H1 (cell line): ENCODE measurements at regions not wholly inside any gene's neighbourhood (a gene's known extent, or its start where the extent isn't known, plus 50 kb on each side); places are given as distances from the start of the nearest gene placed in this dataset.
A peak's percentile ranks its signal among the peaks of the same experiment; 100 is the strongest.

Source experiments
- CTCF ChIA-PET: fragments of 300-600 bp; sonication (Branson Sonifier 250); formaldehyde crosslinking; loops from one replicate; lab custom pipeline; 2021; ENCODE audit not compliant: partially characterized antibody; lab: Charles Lee
- POLR2A ChIA-PET: fragments of 300-600 bp; sonication (Branson Sonifier 250); formaldehyde crosslinking; loops from one replicate; lab custom pipeline; 2021; ENCODE audit warnings: inconsistent platforms; ENCODE audit not compliant: partially characterized antibody; lab: Charles Lee
- DNase-seq, 2 experiments: peaks; one replicate each; pipeline versions ENCODE4 v3.0.0 to v3.0.0-alpha.2; 2010 to 2022; ENCODE audit warnings: low spot score in 2 of 2, low read depth in 1 of 2, mixed read lengths in 1 of 2
- FAIRE-seq: peaks from 2 replicates; lab custom pipeline; 2011; peaks lifted over from hg19 to GRCh38; lab: Jason Lieb, UNC
- H2AFZ ChIP-seq: 2 replicates; pipeline ENCODE4 v1.8.1; 2012; ENCODE audit warnings: low read length, inconsistent platforms
- H2AK5ac ChIP-seq: 2 replicates; pipeline ENCODE4 v1.6.1; 2013; ENCODE audit warnings: low read depth, low read length
- H2BK120ac ChIP-seq: replicated peaks from 2 replicates; pipeline ENCODE3; 2013; ENCODE audit warnings: low read depth, low read length, inconsistent platforms
- H2BK12ac ChIP-seq: 2 replicates; pipeline ENCODE4 v1.6.1; 2013; ENCODE audit warnings: low read depth, low read length
- H2BK15ac ChIP-seq: 2 replicates; pipeline ENCODE4 v1.6.1; 2013; ENCODE audit warnings: low read length
- H2BK20ac ChIP-seq: 2 replicates; pipeline ENCODE4 v1.6.1; 2013; ENCODE audit warnings: low read length
- H2BK5ac ChIP-seq: 2 replicates; pipeline ENCODE4 v1.6.1; 2013; ENCODE audit warnings: low read depth, low read length
- H3K14ac ChIP-seq: 2 replicates; pipeline ENCODE4 v1.6.1; 2013; ENCODE audit warnings: inconsistent platforms; ENCODE audit not compliant: insufficient read length
- H3K18ac ChIP-seq: 2 replicates; pipeline ENCODE4 v1.6.1; 2013; ENCODE audit warnings: low read length; ENCODE audit errors: extremely low read depth
- H3K23ac ChIP-seq: 2 replicates; pipeline ENCODE4 v1.6.1; 2013; ENCODE audit warnings: inconsistent platforms; ENCODE audit not compliant: insufficient read length
- H3K23me2 ChIP-seq: 2 replicates; pipeline ENCODE4 v1.6.1; 2013; ENCODE audit warnings: low read depth, low read length
- H3K27ac ChIP-seq: 2 replicates; pipeline ENCODE4 v1.6.1; 2011; ENCODE audit warnings: low read depth, low read length, inconsistent platforms
- H3K27me3 ChIP-seq, 4 experiments: replicated peaks in 1 of 4; 1 replicate in 1 of 4; 2 replicates in 3 of 4; pipeline versions ENCODE4 v1.6.1 to v1.8.1; 2011 to 2013; ENCODE audit warnings: low read length in 3 of 4, mild to moderate bottlenecking in 3 of 4, inconsistent platforms in 2 of 4, mixed read lengths in 2 of 4, moderate library complexity in 1 of 4; ENCODE audit not compliant: control insufficient read depth in 3 of 4, insufficient read depth in 3 of 4; ENCODE audit errors: extremely low read depth in 1 of 4
- H3K36me3 ChIP-seq, 4 experiments: 2 replicates each; pipeline versions ENCODE4 v1.6.1 to v1.8.1; 2011 to 2013; ENCODE audit warnings: mild to moderate bottlenecking in 4 of 4, low read length in 3 of 4, moderate library complexity in 2 of 4, control low read depth in 1 of 4, inconsistent platforms in 1 of 4; ENCODE audit not compliant: insufficient read depth in 4 of 4, control insufficient read depth in 2 of 4
- H3K4ac ChIP-seq: replicated peaks from 2 replicates; pipeline ENCODE3; 2013; ENCODE audit warnings: low read length, low read depth, mixed read lengths, inconsistent platforms; ENCODE audit not compliant: insufficient read length
- H3K4me1 ChIP-seq, 4 experiments: replicated peaks in 1 of 4; 1 replicate in 1 of 4; 2 replicates in 3 of 4; pipeline versions ENCODE4 v1.6.1 to v1.8.1; 2011 to 2013; ENCODE audit warnings: low read length in 3 of 4, inconsistent platforms in 2 of 4, mixed read lengths in 1 of 4; ENCODE audit not compliant: insufficient read depth in 4 of 4, control insufficient read depth in 3 of 4
- H3K4me2 ChIP-seq, 2 experiments: 2 replicates each; pipeline versions ENCODE4 v1.6.1 to v1.8.1; 2011 to 2013; ENCODE audit warnings: low read depth in 2 of 2, low read length in 2 of 2, control low read depth in 1 of 2, inconsistent platforms in 1 of 2, mild to moderate bottlenecking in 1 of 2; ENCODE audit not compliant: insufficient read depth in 1 of 2
- H3K4me3 ChIP-seq, 4 experiments: fragments of 200-600, 300-600 bp in 1 of 4; sonication (generic), shearing (Covaris generic), sonication (Bioruptor Twin) in 1 of 4; 2 replicates each; pipeline versions ENCODE4 v1.5.1 to v1.8.1; 2011 to 2016; ENCODE audit warnings: low read length in 4 of 4, low read depth in 3 of 4, control low read depth in 2 of 4, inconsistent platforms in 2 of 4, mild to moderate bottlenecking in 2 of 4, mixed read lengths in 1 of 4, moderate library complexity in 1 of 4; ENCODE audit not compliant: insufficient read depth in 2 of 4; ENCODE audit errors: extremely low read depth in 1 of 4
- H3K56ac ChIP-seq: replicated peaks from 2 replicates; pipeline ENCODE3; 2013; ENCODE audit warnings: low read depth, mild to moderate bottlenecking, mixed read lengths, low read length, inconsistent platforms; ENCODE audit not compliant: insufficient read length
- H3K79me1 ChIP-seq: 2 replicates; pipeline ENCODE4 v1.6.1; 2013; ENCODE audit warnings: low read depth, low read length, control low read depth
- H3K79me2 ChIP-seq, 2 experiments: 2 replicates each; pipeline versions ENCODE4 v1.6.1 to v1.8.1; 2012 to 2013; ENCODE audit warnings: low read length in 2 of 2, mild to moderate bottlenecking in 2 of 2, inconsistent platforms in 1 of 2; ENCODE audit not compliant: insufficient read depth in 2 of 2, control insufficient read depth in 1 of 2
- H3K9ac ChIP-seq, 4 experiments: replicated peaks in 1 of 4; 1 replicate in 1 of 4; 2 replicates in 3 of 4; pipeline versions ENCODE4 v1.6.1 to v1.8.1; 2011 to 2013; ENCODE audit warnings: low read depth in 3 of 4, low read length in 3 of 4, control low read depth in 2 of 4, mild to moderate bottlenecking in 2 of 4, moderate library complexity in 2 of 4, inconsistent platforms in 1 of 4; ENCODE audit errors: extremely low read depth in 1 of 4
- H3K9me3 ChIP-seq, 2 experiments: 2 replicates each; pipeline versions ENCODE4 v1.6.1 to v1.8.1; 2012 to 2013; ENCODE audit warnings: mild to moderate bottlenecking in 2 of 2, moderate library complexity in 2 of 2, control low read depth in 1 of 2, inconsistent platforms in 1 of 2, low read depth in 1 of 2, low read length in 1 of 2, mixed read lengths in 1 of 2; ENCODE audit not compliant: insufficient read depth in 2 of 2
- H4K20me1 ChIP-seq, 2 experiments: replicated peaks in 1 of 2; 2 replicates each; pipeline versions ENCODE3 to v1.8.1; 2011 to 2013; ENCODE audit warnings: inconsistent platforms in 2 of 2, low read length in 2 of 2, mild to moderate bottlenecking in 1 of 2; ENCODE audit not compliant: insufficient read depth in 2 of 2, control insufficient read depth in 1 of 2
- H4K5ac ChIP-seq: 2 replicates; pipeline ENCODE4 v1.6.1; 2013; ENCODE audit warnings: low read length, low read depth, mixed read lengths, inconsistent platforms; ENCODE audit not compliant: insufficient read length
- H4K8ac ChIP-seq: 2 replicates; pipeline ENCODE4 v1.8.0; 2013; ENCODE audit warnings: mild to moderate bottlenecking, moderate library complexity, low read length, inconsistent platforms; ENCODE audit not compliant: insufficient read depth; ENCODE audit errors: extremely low read depth
- H4K91ac ChIP-seq: replicated peaks from 2 replicates; pipeline ENCODE3; 2013; ENCODE audit warnings: low read length, mixed read lengths, inconsistent platforms; ENCODE audit not compliant: insufficient read length
- CHD1 ChIP-seq: IDR thresholded peaks from 2 replicates; pipeline ENCODE4 v1.6.1; 2012; ENCODE audit warnings: low read depth, low read length, improper control_type of control experiment
- MAX ChIP-seq: IDR thresholded peaks from 2 replicates; pipeline ENCODE4 v1.6.1; 2012; ENCODE audit warnings: inconsistent platforms
- RFX5 ChIP-seq: IDR thresholded peaks from 2 replicates; pipeline ENCODE4 v1.6.1; 2011; ENCODE audit warnings: low read depth, low read length, improper control_type of control experiment, borderline replicate concordance
- SP1 ChIP-seq: IDR thresholded peaks from 2 replicates; pipeline ENCODE4 v1.6.1; 2011; ENCODE audit warnings: low read depth, low read length
- SP4 ChIP-seq: IDR thresholded peaks from 2 replicates; pipeline ENCODE4 v1.6.1; 2012; ENCODE audit warnings: low read length, inconsistent platforms
- WGBS, 2 experiments: shearing (Covaris generic) in 1 of 2; methylation state at CpG; one replicate each; pipeline versions ENCODE4 v1.1.6 to v1.1.7; 2013 to 2015; ENCODE audit warnings: low lambda C conversion rate in 2 of 2, mixed read lengths in 2 of 2, inconsistent platforms in 1 of 2, low coverage in 1 of 2, missing lambda C conversion rate in 1 of 2; ENCODE audit not compliant: insufficient replicate concordance in 2 of 2, insufficient coverage in 1 of 2, insufficient read length in 1 of 2; ENCODE audit errors: extremely low coverage in 1 of 2, missing lambda C conversion rate in 1 of 2; 5-methylcytosine and 5-hydroxymethylcytosine counted together

DNA sequence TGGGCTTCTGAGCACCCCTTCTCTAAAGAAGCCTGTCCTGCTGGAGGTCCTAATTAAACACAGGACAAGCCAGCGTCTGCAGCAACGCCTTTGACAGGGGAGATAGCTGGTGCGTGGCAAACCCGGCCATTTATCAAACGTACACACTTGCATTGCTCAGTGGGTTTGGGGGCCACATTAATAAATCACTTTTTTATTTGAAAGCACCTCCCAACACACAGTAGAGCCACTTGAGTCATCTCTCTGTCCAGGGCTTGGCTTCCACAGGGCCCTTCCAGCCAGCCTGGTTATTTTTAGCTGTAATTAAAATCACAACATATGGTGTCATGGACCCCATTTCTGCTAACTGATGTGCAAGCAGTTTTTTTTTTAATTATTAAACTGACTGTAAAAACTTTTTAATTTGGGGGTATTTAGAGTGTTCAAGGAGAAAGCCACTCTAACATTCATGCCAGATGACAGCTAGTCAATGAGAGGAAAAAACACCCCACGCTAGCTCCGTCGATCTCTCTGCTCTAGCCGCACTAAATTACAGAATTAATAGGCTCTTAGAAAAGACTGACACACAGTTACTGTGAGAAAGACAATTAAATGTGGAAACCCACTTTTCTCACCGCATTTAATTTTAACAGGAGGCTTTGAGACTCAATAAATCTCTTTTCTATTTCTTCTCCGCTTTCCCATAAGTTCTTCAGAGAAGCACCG, 201.0 kb upstream of the WSCD1 start:
- no peaks in the 10 kb centered on the region; a peak in 1 of 7 replicates for H3K27me3 ChIP-seq
- no peak overlapping the region for H3K56ac ChIP-seq
- no peak overlapping the region for H3K27ac ChIP-seq
- H4K91ac ChIP-seq, result peak overlapping the region; percentile 3
- no peak overlapping the region for H2BK5ac ChIP-seq
- H3K18ac ChIP-seq, result no peak overlapping the region
- H4K8ac ChIP-seq, result no peak overlapping the region; the same call in 1 of the 2 replicates
- ChIA-PET POLR2A (interaction anchor here (0.6 kb wide), 1 partner anchor 130 kb away, joined by 3 read pairs; no protein-coding TSS in a partner anchor), CTCF (interaction anchor here (1.2 to 2.0 kb wide), 2 partner anchors 17 to 30 kb away, joined by 3 to 5 read pairs; no protein-coding TSS in a partner anchor)
- peak in 1 of 2 experiments; percentile 34 for DNase-seq
- no peak overlapping the region for H3K4me3 ChIP-seq
- no peaks in the 10 kb centered on the region for H4K20me1 ChIP-seq
- H3K23ac ChIP-seq, result no peak overlapping the region
- H3K14ac ChIP-seq, result no peak overlapping the region
- H3K79me1 ChIP-seq, result no peaks in the 10 kb centered on the region
- H3K23me2 ChIP-seq, result no peaks in the 10 kb centered on the region; the same call in 1 of the 2 replicates
- no peak overlapping the region for H2BK20ac ChIP-seq
- TF ChIP-seq MAX, result no peak
- no peak for TF ChIP-seq CHD1
- no peak for TF ChIP-seq SP1
- TF ChIP-seq SP4, result no peak
- no peak for TF ChIP-seq RFX5
- no peaks in the 10 kb centered on the region for H3K79me2 ChIP-seq
- FAIRE-seq, result no peak
- peak overlapping the region; percentile 90; the same call in 1 of the 2 replicates for H2BK12ac ChIP-seq
- H3K4ac ChIP-seq, result no peak overlapping the region
- WGBS, 2 experiments, result 87% methylated on average over 12 of the region's 12 CpGs; no CpG with 5 or more reads in 1 of the 2 experiments
- no peaks in the 10 kb centered on the region for H3K9me3 ChIP-seq
- H3K9ac ChIP-seq, result no peak overlapping the region
- 0 out of 2 replicates have a peak overlapping the region, but pooled peaks have one; percentile 66 for H2AFZ ChIP-seq
- no peak overlapping the region for H2BK120ac ChIP-seq
- H3K4me1 ChIP-seq, result no peaks in the 10 kb centered on the region; a peak in 1 of 7 replicates
- no peak overlapping the region for H3K4me2 ChIP-seq
- H2BK15ac ChIP-seq, result no peak overlapping the region
- no peaks in the 10 kb centered on the region for H3K36me3 ChIP-seq
- H2AK5ac ChIP-seq, result no peak overlapping the region
- no peak overlapping the region for H4K5ac ChIP-seq
